Activated CD8-positive, alpha-beta T cell treated with anti-CD3 and anti-CD28 coated beads for 36 hours (primary cell): ENCODE measurements at regions not wholly inside any gene's neighbourhood (a gene's known extent, or its start where the extent isn't known, plus 50 kb on each side); places are given as distances from the start of the nearest gene placed in this dataset.
"Not testable (repeated sequence)": the region's sequence is repeated elsewhere in the genome, so short reads cannot be mapped to it uniquely, and the experiment has no call there.

Experiments
- ATAC-seq: fragments of 200-7000 bp; cut with Tn5 transposase; one replicate; pipeline ENCODE4 v1.10.0; 2021; ENCODE audit warnings: mild to moderate bottlenecking, moderate library complexity
- CTCF ChIA-PET: fragments of 350-600 bp; sonication (Branson Sonifier 250); formaldehyde crosslinking; loops from one replicate; lab custom pipeline; 2021; ENCODE audit warnings: antibody characterized with exemption; lab: Charles Lee
- POLR2A ChIA-PET: fragments of 350-600 bp; sonication (Branson Sonifier 250); formaldehyde crosslinking; loops from one replicate; lab custom pipeline; 2021; ENCODE audit warnings: antibody characterized with exemption; lab: Charles Lee
- DNase-seq: peaks from one replicate; pipeline ENCODE4 v3.0.0-alpha.2; 2020
- H3K27ac Mint-ChIP-seq: one replicate; pipeline ENCODE4 v1.8.0; 2021; ENCODE audit warnings: mild to moderate bottlenecking, mixed read lengths
- H3K27me3 Mint-ChIP-seq: one replicate; pipeline ENCODE4 v1.8.0; 2021; ENCODE audit warnings: mixed read lengths
- H3K36me3 Mint-ChIP-seq: one replicate; pipeline ENCODE4 v1.8.0; 2021; ENCODE audit warnings: low read depth, mixed read lengths
- H3K4me1 Mint-ChIP-seq: one replicate; pipeline ENCODE4 v1.8.0; 2021; ENCODE audit warnings: low read depth, mixed read lengths
- H3K4me3 Mint-ChIP-seq: one replicate; pipeline ENCODE4 v1.8.0; 2021; ENCODE audit warnings: mild to moderate bottlenecking, moderate library complexity, mixed read lengths
- H3K9me3 Mint-ChIP-seq: one replicate; pipeline ENCODE4 v1.8.0; 2021; ENCODE audit warnings: mixed read lengths
- intact Hi-C: fragments of 100-400 bp; cut with micrococcal nuclease; formaldehyde crosslinking; loops from one replicate; pipeline ENCODE4 v1.10.0; 2022
- TF ChIP-seq, protein P1 (sequence below): fragments of 200-600 bp; IDR thresholded peaks from one replicate; pipeline ENCODE4 v1.8.0; 2022; ENCODE audit warnings: antibody characterized with exemption, mild to moderate bottlenecking

DNA sequence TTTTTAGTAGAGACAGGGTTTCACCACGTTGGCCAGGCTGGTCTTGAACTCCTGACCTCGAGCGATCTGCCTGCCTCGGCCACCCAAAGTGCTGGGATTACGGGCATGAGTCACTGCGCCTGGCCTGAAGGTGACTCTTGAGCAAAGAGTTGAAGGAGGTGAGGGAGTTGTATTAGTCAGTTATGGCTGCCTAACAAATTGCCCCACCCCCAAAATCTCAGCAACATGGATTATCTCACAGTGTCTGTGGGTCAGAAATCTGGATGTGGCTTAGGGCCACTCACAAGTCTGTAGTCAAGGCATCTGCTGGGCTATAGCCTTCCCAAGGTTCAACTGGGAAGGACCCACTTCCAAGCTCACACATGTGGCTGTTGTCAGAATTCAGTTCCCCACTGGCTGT lies 52.8 kb upstream of the ADGRE5 start:
- Mint-ChIP-seq H3K4me3 (no peak overlapping the region), H3K27me3 (no peaks in the 10 kb centered on the region), H3K27ac (no peak overlapping the region), H3K4me1 (peaks cover 3% of the 10 kb centered on the region), H3K9me3 (no peaks in the 10 kb centered on the region), H3K36me3 (no peaks in the 10 kb centered on the region)
- TF ChIP-seq, protein P1, sequence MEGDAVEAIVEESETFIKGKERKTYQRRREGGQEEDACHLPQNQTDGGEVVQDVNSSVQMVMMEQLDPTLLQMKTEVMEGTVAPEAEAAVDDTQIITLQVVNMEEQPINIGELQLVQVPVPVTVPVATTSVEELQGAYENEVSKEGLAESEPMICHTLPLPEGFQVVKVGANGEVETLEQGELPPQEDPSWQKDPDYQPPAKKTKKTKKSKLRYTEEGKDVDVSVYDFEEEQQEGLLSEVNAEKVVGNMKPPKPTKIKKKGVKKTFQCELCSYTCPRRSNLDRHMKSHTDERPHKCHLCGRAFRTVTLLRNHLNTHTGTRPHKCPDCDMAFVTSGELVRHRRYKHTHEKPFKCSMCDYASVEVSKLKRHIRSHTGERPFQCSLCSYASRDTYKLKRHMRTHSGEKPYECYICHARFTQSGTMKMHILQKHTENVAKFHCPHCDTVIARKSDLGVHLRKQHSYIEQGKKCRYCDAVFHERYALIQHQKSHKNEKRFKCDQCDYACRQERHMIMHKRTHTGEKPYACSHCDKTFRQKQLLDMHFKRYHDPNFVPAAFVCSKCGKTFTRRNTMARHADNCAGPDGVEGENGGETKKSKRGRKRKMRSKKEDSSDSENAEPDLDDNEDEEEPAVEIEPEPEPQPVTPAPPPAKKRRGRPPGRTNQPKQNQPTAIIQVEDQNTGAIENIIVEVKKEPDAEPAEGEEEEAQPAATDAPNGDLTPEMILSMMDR = no peak
- no peak for ATAC-seq
- ChIA-PET CTCF (interaction anchor here (1.1 kb wide), 1 partner anchor 20 kb away, joined by 5 read pairs; no protein-coding TSS in a partner anchor), POLR2A (no interaction called here)
- DNase-seq = no peak
- intact Hi-C loops = no loop called here

DNA sequence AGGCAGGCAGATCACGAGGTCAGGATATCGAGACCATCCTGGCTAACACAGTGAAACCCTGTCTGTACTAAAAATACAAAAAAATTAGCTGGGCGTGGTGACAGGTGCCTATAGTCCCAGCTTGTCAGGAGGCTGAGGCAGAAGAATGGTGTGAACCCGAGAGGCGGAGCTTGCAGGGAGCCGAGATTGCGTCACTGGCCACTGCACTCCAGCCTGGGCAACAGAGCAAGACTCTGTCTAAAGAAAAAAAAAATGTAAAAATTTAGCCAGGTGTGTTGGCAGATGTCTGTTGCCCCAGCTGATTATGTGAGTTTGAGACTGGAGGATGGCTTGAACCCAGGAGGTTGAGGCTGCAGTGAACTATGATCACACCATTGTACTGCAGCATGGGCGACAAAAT lies 54.2 kb upstream of the ADGRE5 start:
- H3K4me3 Mint-ChIP-seq, H3K27ac Mint-ChIP-seq, DNase-seq, ATAC-seq, POLR2A ChIA-PET, H3K9me3 Mint-ChIP-seq, intact Hi-C loops, H3K36me3 Mint-ChIP-seq, H3K27me3 Mint-ChIP-seq, H3K4me1 Mint-ChIP-seq: not testable (repeated sequence)
- CTCF ChIA-PET = interaction anchor here (0.6 kb wide), 1 partner anchor 322 kb away, joined by 3 read pairs; no protein-coding TSS in a partner anchor

DNA sequence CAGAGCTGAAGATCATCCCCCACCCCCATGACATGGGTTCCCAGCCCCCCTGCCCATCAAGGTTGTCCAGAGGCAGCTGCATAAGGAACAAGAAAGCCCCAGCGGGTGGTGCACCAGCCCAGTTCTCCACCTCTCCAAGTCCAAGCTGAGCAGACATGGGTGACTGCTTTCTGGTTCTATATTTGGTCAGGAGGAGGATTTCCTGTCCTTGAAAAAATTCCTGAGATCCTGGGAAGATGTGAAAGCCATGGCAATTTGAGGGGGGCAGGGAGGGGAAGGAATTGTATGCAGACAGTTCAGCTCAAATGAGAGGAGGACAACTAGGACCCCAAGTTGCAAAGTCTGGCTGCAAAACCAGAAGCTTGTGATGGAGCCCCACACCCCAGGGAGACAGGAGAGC lies 55.4 kb upstream of the ADGRE5 start:
- intact Hi-C loops = no loop called here
- TF ChIP-seq, protein P1 = no peak
- DNase-seq = no peak
- CTCF ChIA-PET = no interaction called here
- POLR2A ChIA-PET = no interaction called here
- H3K4me1 Mint-ChIP-seq = no peaks in the 10 kb centered on the region
- no peaks in the 10 kb centered on the region for H3K9me3 Mint-ChIP-seq
- no peak for ATAC-seq
- no peak overlapping the region for H3K27ac Mint-ChIP-seq
- no peaks in the 10 kb centered on the region for H3K36me3 Mint-ChIP-seq
- H3K27me3 Mint-ChIP-seq = no peaks in the 10 kb centered on the region
- no peak overlapping the region for H3K4me3 Mint-ChIP-seq

DNA sequence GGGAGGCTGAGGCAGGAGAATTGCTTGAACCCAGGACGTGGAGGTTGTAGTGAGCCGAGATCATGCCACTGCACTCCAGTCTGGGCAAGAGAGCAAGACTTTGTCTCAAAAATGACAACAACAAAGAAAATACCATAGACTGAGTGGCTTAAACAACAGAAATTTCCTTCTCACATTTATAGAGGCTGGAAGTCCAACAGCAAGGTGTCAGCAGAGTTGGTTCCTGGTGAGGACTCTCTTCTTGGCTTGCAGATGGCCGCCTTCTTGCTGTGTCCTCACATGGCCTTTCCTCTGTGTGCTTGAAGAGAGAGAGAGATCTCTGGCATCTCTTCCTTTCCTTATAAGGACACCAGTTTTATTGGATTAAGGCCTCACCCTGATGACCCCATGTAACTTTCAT lies 56.1 kb upstream of the ADGRE5 start:
- no peak overlapping the region for H3K4me3 Mint-ChIP-seq
- ChIA-PET CTCF (no interaction called here), POLR2A (no interaction called here)
- TF ChIP-seq, protein P1 = no peak
- ATAC-seq = no peak
- H3K36me3 Mint-ChIP-seq = no peaks in the 10 kb centered on the region
- H3K9me3 Mint-ChIP-seq = no peaks in the 10 kb centered on the region
- DNase-seq = no peak
- intact Hi-C loops = no loop called here
- H3K27me3 Mint-ChIP-seq = no peaks in the 10 kb centered on the region
- H3K27ac Mint-ChIP-seq = no peak overlapping the region
- no peaks in the 10 kb centered on the region for H3K4me1 Mint-ChIP-seq

DNA sequence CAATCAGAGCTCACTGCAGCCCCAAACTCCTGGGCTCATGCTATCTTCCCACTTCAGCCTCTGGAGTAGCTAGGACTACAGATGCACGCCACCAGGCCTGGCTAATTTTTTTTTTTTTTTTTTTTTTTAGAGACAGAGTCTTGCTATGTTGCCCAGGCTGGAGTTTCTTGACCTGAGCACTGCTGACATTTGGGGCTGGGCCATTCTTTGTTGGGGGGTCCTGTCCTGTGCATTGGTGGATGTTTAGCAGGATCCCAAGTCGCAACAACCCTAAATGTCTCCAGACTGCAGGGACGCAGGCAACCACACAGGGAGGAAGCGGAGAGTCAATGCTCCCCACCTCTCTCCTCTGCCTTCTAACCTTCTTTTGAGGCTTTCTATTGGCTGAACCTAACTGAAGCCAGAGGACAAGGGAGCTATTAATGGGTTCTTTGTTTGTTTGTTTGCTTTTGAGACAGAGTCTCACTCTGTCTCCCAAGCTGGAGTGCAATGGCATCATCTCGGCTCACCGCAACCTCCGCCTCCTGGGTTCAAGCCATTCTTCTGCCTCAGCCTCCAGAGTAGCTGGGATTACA lies 58.3 kb upstream of the ADGRE5 start:
- no peaks in the 10 kb centered on the region for H3K27me3 Mint-ChIP-seq
- no peaks in the 10 kb centered on the region for H3K9me3 Mint-ChIP-seq
- no peaks in the 10 kb centered on the region for H3K4me1 Mint-ChIP-seq
- ChIA-PET POLR2A (no interaction called here), CTCF (interaction anchor here (1.4 kb wide), 1 partner anchor 25 kb away, joined by 4 read pairs; no protein-coding TSS in a partner anchor)
- DNase-seq (no peak), ATAC-seq (no peak)
- H3K36me3 Mint-ChIP-seq = no peaks in the 10 kb centered on the region
- no peak overlapping the region for H3K27ac Mint-ChIP-seq
- TF ChIP-seq, protein P1 = no peak
- intact Hi-C loops = no loop called here
- no peak overlapping the region for H3K4me3 Mint-ChIP-seq
